Prostate gland (tissue), 2 donors: ENCODE measurements at regions not wholly inside any gene's neighbourhood (a gene's known extent, or its start where the extent isn't known, plus 50 kb on each side); places are given as distances from the start of the nearest gene placed in this dataset.

Experiments
- CTCF ChIP-seq, 4 experiments: fragments of 200-600 bp in 2 of 4; fragments of 450-650 bp in 2 of 4; sonication (generic) in 2 of 4; IDR thresholded peaks; 1 replicate in 3 of 4; 2 replicates in 1 of 4; pipeline ENCODE4 v1.5.1; 2016 to 2019; ENCODE audit warnings: antibody characterized with exemption in 4 of 4, mild to moderate bottlenecking in 2 of 4, moderate library complexity in 2 of 4
- POLR2A ChIP-seq: fragments of 450-650 bp; IDR thresholded peaks from one replicate; pipeline ENCODE4 v1.6.1; 2016; ENCODE audit warnings: antibody characterized with exemption, mild to moderate bottlenecking

GRCh38 chr20:19120569-19120968, 91.9 kb upstream of the SLC24A3 start:
- TF ChIP-seq CTCF (IDR thresholded peaks at IDR 0.05) (no peak), POLR2A (no peak)
